HG02798 (cell line): ENCODE measurements at regions not wholly inside any gene's neighbourhood (a gene's known extent, or its start where the extent isn't known, plus 50 kb on each side); places are given as distances from the start of the nearest gene placed in this dataset.
"Not testable (repeated sequence)": the region's sequence is repeated elsewhere in the genome, so short reads cannot be mapped to it uniquely, and the experiment has no call there.

Source experiments
- ATAC-seq: cut with Tn5 transposase; IDR thresholded peaks from one replicate; pipeline ENCODE4 v1.9.1; 2021; ENCODE audit warnings: mild to moderate bottlenecking; ENCODE audit not compliant: unreplicated experiment, poor library complexity

DNA sequence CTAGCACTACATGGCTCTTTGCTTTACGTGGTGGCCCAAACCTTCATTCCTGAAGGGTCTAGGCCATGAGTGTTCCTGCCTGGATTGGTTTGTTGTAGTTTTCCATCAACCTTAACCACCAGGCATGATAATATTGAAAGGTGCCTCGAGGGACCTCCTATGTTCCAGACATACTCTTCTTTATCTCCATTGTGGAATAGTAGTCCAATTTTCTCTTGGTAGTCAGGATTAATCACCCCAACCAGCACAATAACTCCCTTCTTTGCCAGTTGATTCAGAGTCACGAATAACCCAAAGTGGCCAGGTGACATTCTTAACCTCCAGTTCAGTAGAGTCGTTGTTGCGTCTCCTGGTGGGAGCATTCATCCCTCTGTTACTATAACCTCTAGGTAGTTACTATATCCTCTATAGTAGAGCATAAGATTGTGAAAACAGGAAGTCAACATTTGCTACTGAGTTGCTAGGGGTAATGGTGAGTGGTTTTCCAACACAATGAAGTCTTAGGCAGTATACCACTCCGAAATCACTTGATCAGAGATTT is 88.1 kb upstream of the FAM240B start:
- ATAC-seq: not testable (repeated sequence)

DNA sequence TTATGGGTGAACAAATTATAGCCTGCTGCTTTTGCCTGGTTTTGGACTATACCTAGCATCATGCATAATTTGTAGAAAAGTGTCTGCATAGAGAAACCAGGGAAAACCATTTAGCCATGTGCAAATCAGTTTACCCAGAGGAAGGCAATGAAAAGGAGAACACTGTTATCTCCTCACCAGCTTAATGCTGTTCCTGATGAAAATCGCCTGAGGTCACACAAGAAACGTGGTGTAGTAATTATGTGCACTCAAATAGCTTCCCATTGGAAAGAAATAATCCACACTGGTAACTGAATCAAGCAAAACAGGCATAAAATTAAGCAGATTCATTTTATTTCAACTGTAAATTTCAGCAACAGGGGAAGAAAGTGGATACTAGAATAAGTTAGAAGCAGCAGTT is 51.7 kb upstream of the FAM240B start:
- ATAC-seq: no peak
